ENCODE measurements at regions not wholly inside any gene's neighbourhood (a gene's known extent, or its start where the extent isn't known, plus 50 kb on each side); places are given as distances from the start of the nearest gene placed in this dataset.

- TF ChIP-seq REST (IDR thresholded peaks at IDR 0.05; ENCODE audit: insufficient read depth in 1 of 2, low read depth in 2 of 2, low read length in 2 of 2) (no peak), POLR2AphosphoS5 (IDR thresholded peaks at IDR 0.05; ENCODE audit: low read depth, low read length) (no peak)
Measured at GRCh38 chr11:62069986-62070919, 53.6 kb upstream of the INCENP start.
